NB4 (cell line): ENCODE measurements at regions not wholly inside any gene's neighbourhood (a gene's known extent, or its start where the extent isn't known, plus 50 kb on each side); places are given as distances from the start of the nearest gene placed in this dataset.

Experiments
- CTCF ChIP-seq: IDR thresholded peaks from one replicate; pipeline ENCODE4 v1.5.1; 2012; ENCODE audit warnings: low read depth, low read length
- POLR2A ChIP-seq: IDR thresholded peaks from 2 replicates; pipeline ENCODE4 v1.6.1; 2011; ENCODE audit warnings: mild to moderate bottlenecking; ENCODE audit not compliant: insufficient read length; ENCODE audit errors: extremely low read depth

- no peak for TF ChIP-seq CTCF
- no peak for TF ChIP-seq POLR2A
These were observed 150.0 kb upstream of the RIPOR2 start for GRCh38 chr6:25085756-25086155.
